OCI-LY7 (cell line): ENCODE measurements at regions not wholly inside any gene's neighbourhood (a gene's known extent, or its start where the extent isn't known, plus 50 kb on each side); places are given as distances from the start of the nearest gene placed in this dataset.

Source experiments
- BruUV-seq: library from RNA; stranded (reverse); fragments of 400-500 nt; replicated peaks from 2 replicates; lab custom pipeline; 2021; lab: Mats Ljungman, UMichigan
- CTCF ChIA-PET: fragments of 300-600 bp; sonication (Branson Sonifier 250); formaldehyde crosslinking; loops from one replicate; lab custom pipeline; 2022; ENCODE audit warnings: antibody characterized with exemption; ENCODE audit not compliant: unreplicated experiment; lab: Charles Lee
- POLR2A ChIA-PET: fragments of 300-600 bp; sonication (Branson Sonifier 250); formaldehyde crosslinking; loops from one replicate; lab custom pipeline; 2022; ENCODE audit warnings: antibody characterized with exemption; lab: Charles Lee
- DNase-seq: peaks from one replicate; pipeline ENCODE4 v3.0.0-alpha.2; 2015; ENCODE audit warnings: low spot score
- H2AFZ ChIP-seq: fragments of 200-600 bp; sonication (generic), shearing (Covaris generic); 2 replicates; pipeline ENCODE4 v1.6.1; 2014; ENCODE audit warnings: mild to moderate bottlenecking, antibody characterized with exemption, low read length, moderate library complexity
- H3K27ac ChIP-seq: fragments of 200-600 bp; sonication (generic); 2 replicates; pipeline ENCODE4 v1.5.1; 2014; ENCODE audit warnings: mixed run types, low read depth, mild to moderate bottlenecking, moderate library complexity, low read length, inconsistent platforms; ENCODE audit not compliant: poor library complexity, severe bottlenecking
- H3K36me3 ChIP-seq: fragments of 200-600 bp; sonication (generic); 2 replicates; pipeline ENCODE4 v1.6.1; 2014; ENCODE audit warnings: mild to moderate bottlenecking, antibody characterized with exemption, low read length, moderate library complexity, mixed read lengths; ENCODE audit not compliant: insufficient read depth
- H3K4me1 ChIP-seq: fragments of 200-600 bp; sonication (generic); 2 replicates; pipeline ENCODE4 v1.5.1; 2014; ENCODE audit warnings: mild to moderate bottlenecking, low read length; ENCODE audit not compliant: insufficient read depth, poor library complexity, severe bottlenecking
- H3K4me2 ChIP-seq: fragments of 200-600 bp; sonication (generic); 2 replicates; pipeline ENCODE4 v1.6.1; 2014; ENCODE audit warnings: mild to moderate bottlenecking, low read length
- H3K4me3 ChIP-seq: fragments of 200-600 bp; sonication (generic); 2 replicates; pipeline ENCODE4 v1.5.1; 2014; ENCODE audit warnings: mild to moderate bottlenecking, low read depth, low read length; ENCODE audit not compliant: poor library complexity, severe bottlenecking
- H3K79me2 ChIP-seq: fragments of 200-600 bp; sonication (generic); 2 replicates; pipeline ENCODE4 v1.6.1; 2016; ENCODE audit warnings: low read depth, mild to moderate bottlenecking, low read length, moderate library complexity, mixed read lengths; ENCODE audit not compliant: insufficient read depth
- H3K9me2 ChIP-seq: fragments of 200-600 bp; sonication (generic); 2 replicates; pipeline ENCODE4 v1.6.1; 2016; ENCODE audit warnings: mild to moderate bottlenecking, low read length, mixed read lengths; ENCODE audit not compliant: insufficient read depth
- H3K9me3 ChIP-seq: fragments of 200-600 bp; sonication (generic); 2 replicates; pipeline ENCODE4 v1.6.1; 2014; ENCODE audit warnings: mild to moderate bottlenecking, mixed run types, low read length, mixed read lengths
- H4K20me1 ChIP-seq: fragments of 200-600 bp; sonication (generic); 2 replicates; pipeline ENCODE4 v1.6.1; 2014; ENCODE audit warnings: mild to moderate bottlenecking, antibody characterized with exemption, low read length, moderate library complexity, mixed read lengths; ENCODE audit not compliant: insufficient read depth
- CTCF ChIP-seq: fragments of 200-600 bp; sonication (generic); conservative IDR thresholded peaks from 2 replicates; pipeline ENCODE4 v1.5.1; 2014; ENCODE audit warnings: mild to moderate bottlenecking, antibody characterized with exemption, low read length, moderate library complexity, mixed read lengths
- EZH2phosphoT487 ChIP-seq: fragments of 200-600 bp; sonication (generic); IDR thresholded peaks from 2 replicates; pipeline ENCODE4 v1.6.1; 2018; ENCODE audit warnings: low read depth, borderline replicate concordance, mild to moderate bottlenecking, mixed run types, antibody characterized with exemption, low read length, moderate library complexity, mixed read lengths
- intact Hi-C: fragments of 100-400 bp; cut with micrococcal nuclease; formaldehyde crosslinking; loops from one replicate; pipeline ENCODE4 v1.10.0; 2022; ENCODE audit not compliant: unreplicated experiment

DNA sequence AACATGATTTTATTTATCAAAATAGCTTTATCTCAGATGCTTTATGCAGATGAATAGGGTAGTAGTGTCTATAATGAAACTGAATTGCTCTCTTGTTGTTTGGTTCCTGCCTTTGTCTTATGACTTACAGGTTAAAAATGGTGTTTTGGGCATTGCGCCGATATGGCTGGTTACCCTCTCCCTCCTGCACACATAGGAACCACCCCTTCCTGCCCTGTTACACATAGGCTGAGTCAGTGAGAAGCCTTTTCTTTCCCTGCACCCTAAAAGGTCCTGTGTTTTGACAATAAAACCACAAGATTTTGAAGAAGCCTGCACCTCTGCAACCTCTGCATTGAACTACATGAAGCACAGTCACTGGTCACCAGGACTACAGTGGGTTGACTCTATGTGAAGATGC, 655.8 kb upstream of the ANKRD30A start:
- no peaks in the 10 kb centered on the region for H3K79me2 ChIP-seq
- no peak for TF ChIP-seq CTCF
- POLR2A ChIA-PET: no interaction called here
- H3K36me3 ChIP-seq: no peaks in the 10 kb centered on the region
- CTCF ChIA-PET: no interaction called here
- H3K9me3 ChIP-seq: no peaks in the 10 kb centered on the region
- H2AFZ ChIP-seq: no peak overlapping the region
- no peak for DNase-seq
- no peak overlapping the region for H3K4me3 ChIP-seq
- intact Hi-C loops: no loop called here
- no peaks in the 10 kb centered on the region for H3K4me1 ChIP-seq
- H3K9me2 ChIP-seq: no peaks in the 10 kb centered on the region
- no TSS peak for BruUV-seq
- H3K27ac ChIP-seq: no peak overlapping the region
- H3K4me2 ChIP-seq: no peak overlapping the region
- no peaks in the 10 kb centered on the region for H4K20me1 ChIP-seq

- intact Hi-C loops: no loop called here
- TF ChIP-seq CTCF (no peak), EZH2phosphoT487 (no peak)
Measured at GRCh38 chr10:36468620-36469019, 656.8 kb upstream of the ANKRD30A start.

DNA sequence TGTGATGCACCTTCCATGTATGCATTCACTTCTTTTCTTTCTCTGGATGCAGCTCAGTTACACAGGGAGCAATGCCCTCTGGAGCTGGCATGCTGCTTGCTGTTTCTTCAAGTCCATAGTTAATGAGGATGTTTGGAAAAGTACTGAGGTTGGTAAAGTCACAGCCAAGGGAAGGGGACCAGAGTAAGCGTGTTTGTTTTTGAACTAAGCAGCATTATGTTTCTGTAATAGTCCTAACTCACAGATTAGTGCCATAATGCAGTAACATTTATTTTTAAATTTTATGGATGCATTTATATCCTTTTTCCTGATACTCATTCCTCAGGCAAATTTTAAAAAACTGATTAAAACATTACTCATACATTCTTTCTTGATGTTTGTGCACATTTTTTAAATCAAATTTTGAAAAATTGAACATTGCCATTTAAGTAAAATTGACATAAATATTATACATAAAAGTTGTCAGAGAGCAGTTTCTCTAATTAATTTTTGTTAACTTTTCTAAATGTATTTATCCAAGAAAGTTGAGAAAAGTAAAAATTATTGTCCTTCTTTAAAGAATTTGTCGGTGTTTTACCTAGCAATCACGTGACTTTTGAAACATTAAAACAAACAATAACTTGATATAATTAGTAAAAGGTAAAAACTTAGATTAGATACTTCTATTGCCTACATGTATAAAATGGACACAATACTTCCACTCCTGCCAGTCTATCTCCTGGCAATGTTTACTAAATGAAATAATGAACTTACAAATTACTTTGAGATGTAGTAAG, 659.6 kb upstream of the ANKRD30A start:
- H3K4me2 ChIP-seq: no peak overlapping the region
- H3K9me2 ChIP-seq: no peaks in the 10 kb centered on the region
- no peak for TF ChIP-seq EZH2phosphoT487
- TF ChIP-seq CTCF: no peak
- ChIA-PET CTCF (no interaction called here), POLR2A (interaction anchor here (0.5 kb wide), 1 partner anchor 80 kb away, joined by 3 read pairs; no protein-coding TSS in a partner anchor)
- no TSS peak for BruUV-seq
- H3K4me3 ChIP-seq: no peak overlapping the region
- no peak overlapping the region for H2AFZ ChIP-seq
- no peak overlapping the region for H3K27ac ChIP-seq
- H4K20me1 ChIP-seq: no peaks in the 10 kb centered on the region
- H3K79me2 ChIP-seq: no peaks in the 10 kb centered on the region
- no peaks in the 10 kb centered on the region for H3K36me3 ChIP-seq
- intact Hi-C loops: no loop called here
- DNase-seq: no peak
- H3K4me1 ChIP-seq: no peaks in the 10 kb centered on the region
- no peaks in the 10 kb centered on the region for H3K9me3 ChIP-seq

More at GRCh38 chr10:36468620-36469019, 656.8 kb upstream of the ANKRD30A start:
- Histone ChIP-seq H3K9me2 (no peaks in the 10 kb centered on the region), H3K79me2 (no peaks in the 10 kb centered on the region), H3K4me3 (no peak overlapping the region), H3K9me3 (no peaks in the 10 kb centered on the region), H2AFZ (no peak overlapping the region), H3K4me1 (no peaks in the 10 kb centered on the region), H3K36me3 (no peaks in the 10 kb centered on the region), H4K20me1 (no peaks in the 10 kb centered on the region), H3K27ac (no peak overlapping the region), H3K4me2 (no peak overlapping the region)
- BruUV-seq: no TSS peak
- POLR2A ChIA-PET: interaction anchor here (0.7 kb wide), 1 partner anchor 29 kb away, joined by 4 read pairs; no protein-coding TSS in a partner anchor
- CTCF ChIA-PET: no interaction called here
- no peak for DNase-seq
